B cell (primary cell): ENCODE measurements at regions not wholly inside any gene's neighbourhood (a gene's known extent, or its start where the extent isn't known, plus 50 kb on each side); places are given as distances from the start of the nearest gene placed in this dataset.

Experiments
- CTCF ChIP-seq: fragments of 200-600 bp; IDR thresholded peaks from one replicate; pipeline ENCODE4 v1.8.0; 2022; ENCODE audit warnings: antibody characterized with exemption, mild to moderate bottlenecking
- EZH2 ChIP-seq: IDR thresholded peaks from 2 replicates; pipeline ENCODE4 v1.6.1; 2012; ENCODE audit warnings: borderline replicate concordance, low read depth, mild to moderate bottlenecking, moderate library complexity, low read length; ENCODE audit not compliant: insufficient read depth, poor library complexity, severe bottlenecking

- TF ChIP-seq CTCF: no peak
- no peak for TF ChIP-seq EZH2
Measured at GRCh38 chr16:55943267-55943666, 68.1 kb upstream of the CES5A start.
